ENCODE measurements at regions not wholly inside any gene's neighbourhood (a gene's known extent, or its start where the extent isn't known, plus 50 kb on each side); places are given as distances from the start of the nearest gene placed in this dataset.

GRCh38 chr1:90472775-90473174 lies 244.3 kb downstream of the BARHL2 start:
- ATAC-seq: no peak
- ChIA-PET POLR2A (no interaction called here), CTCF (ENCODE audit: low intra/inter-chr PET ratio, low total read pairs) (no interaction called here)
- intact Hi-C loops (cut with micrococcal nuclease; ENCODE audit: unreplicated experiment): no loop called here
- no peaks in the 10 kb centered on the region for H3K79me2 ChIP-seq (ENCODE audit: insufficient read depth, low read length)
- H3K4me1 ChIP-seq (ENCODE audit: insufficient read depth, low read length): no peaks in the 10 kb centered on the region
- H3K4me3 ChIP-seq (replicated peaks in 1 of 3; ENCODE audit: insufficient read depth in 1 of 3, low read depth in 2 of 3, low read length in 3 of 3): no peak overlapping the region
- no peak overlapping the region for H3K27ac ChIP-seq (ENCODE audit: extremely low read length, insufficient read depth, low read length)
- no peak overlapping the region for H3K9ac ChIP-seq (ENCODE audit: insufficient read depth, low read depth, low read length)
- no peaks in the 10 kb centered on the region for H3K9me3 ChIP-seq (ENCODE audit: low read length)
- no peak for DNase-seq (ENCODE audit: low spot score)
- TF ChIP-seq HMGXB4 (CRISPR knock-in tag; IDR thresholded peaks at IDR 0.05; ENCODE audit: borderline replicate concordance in 1 of 2, low read depth in 1 of 2): no peak
- TF ChIP-seq NFKB2 (CRISPR knock-in tag; IDR thresholded peaks at IDR 0.05; ENCODE audit: borderline replicate concordance): no peak
- no peak for TF ChIP-seq TEAD3 (CRISPR knock-in tag; optimal IDR thresholded peaks at IDR 0.05; ENCODE audit: borderline replicate concordance)
- TF ChIP-seq, protein P1, sequence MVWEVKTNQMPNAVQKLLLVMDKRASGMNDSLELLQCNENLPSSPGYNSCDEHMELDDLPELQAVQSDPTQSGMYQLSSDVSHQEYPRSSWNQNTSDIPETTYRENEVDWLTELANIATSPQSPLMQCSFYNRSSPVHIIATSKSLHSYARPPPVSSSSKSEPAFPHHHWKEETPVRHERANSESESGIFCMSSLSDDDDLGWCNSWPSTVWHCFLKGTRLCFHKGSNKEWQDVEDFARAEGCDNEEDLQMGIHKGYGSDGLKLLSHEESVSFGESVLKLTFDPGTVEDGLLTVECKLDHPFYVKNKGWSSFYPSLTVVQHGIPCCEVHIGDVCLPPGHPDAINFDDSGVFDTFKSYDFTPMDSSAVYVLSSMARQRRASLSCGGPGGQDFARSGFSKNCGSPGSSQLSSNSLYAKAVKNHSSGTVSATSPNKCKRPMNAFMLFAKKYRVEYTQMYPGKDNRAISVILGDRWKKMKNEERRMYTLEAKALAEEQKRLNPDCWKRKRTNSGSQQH (CRISPR knock-in tag; IDR thresholded peaks at IDR 0.05; ENCODE audit: low read depth): no peak
- no peaks in the 10 kb centered on the region for H3K36me3 ChIP-seq (replicated peaks in 1 of 2; ENCODE audit: control insufficient read depth in 1 of 2, insufficient read depth in 2 of 2, low read length in 2 of 2)
- H3K27me3 ChIP-seq (ENCODE audit: control insufficient read depth in 1 of 2, insufficient read depth in 2 of 2, low read length in 2 of 2): no peaks in the 10 kb centered on the region
- H2AFZ ChIP-seq (ENCODE audit: low read length): no peak overlapping the region
- in situ Hi-C loops (cut with HindIII; ENCODE audit: extremely low pct_ligation_motif_present, low pct_unique_long_range_greater_than_20kb): no loop called here
- no peak overlapping the region for H3K4me2 ChIP-seq (ENCODE audit: low read depth, low read length)
- 0% methylated on average over 1 of the region's 1 CpG for WGBS (ENCODE audit: low lambda C conversion rate)
- no peak for FAIRE-seq
- BruUV-seq (replicated peaks): no TSS peak
- H4K20me1 ChIP-seq (ENCODE audit: insufficient read depth, low read length): no peaks in the 10 kb centered on the region

- ChIA-PET POLR2A (no interaction called here), CTCF (ENCODE audit: low intra/inter-chr PET ratio, low total read pairs) (no interaction called here)
- Histone ChIP-seq H3K27ac (ENCODE audit: extremely low read length, insufficient read depth, low read length) (no peak overlapping the region), H3K79me2 (ENCODE audit: insufficient read depth, low read length) (no peaks in the 10 kb centered on the region), H3K4me1 (ENCODE audit: insufficient read depth, low read length) (no peaks in the 10 kb centered on the region), H3K9ac (ENCODE audit: insufficient read depth, low read depth, low read length) (no peak overlapping the region), H3K27me3 (ENCODE audit: control insufficient read depth in 1 of 2, insufficient read depth in 2 of 2, low read length in 2 of 2) (no peaks in the 10 kb centered on the region), H4K20me1 (ENCODE audit: insufficient read depth, low read length) (no peaks in the 10 kb centered on the region), H3K36me3 (replicated peaks in 1 of 2; ENCODE audit: control insufficient read depth in 1 of 2, insufficient read depth in 2 of 2, low read length in 2 of 2) (no peaks in the 10 kb centered on the region), H2AFZ (ENCODE audit: low read length) (no peak overlapping the region), H3K4me2 (ENCODE audit: low read depth, low read length) (no peak overlapping the region), H3K4me3 (replicated peaks in 1 of 3; ENCODE audit: insufficient read depth in 1 of 3, low read depth in 2 of 3, low read length in 3 of 3) (no peak overlapping the region), H3K9me3 (ENCODE audit: low read length) (no peaks in the 10 kb centered on the region)
- no TSS peak for BruUV-seq (replicated peaks)
- FAIRE-seq (no peak), DNase-seq (ENCODE audit: low spot score) (no peak), ATAC-seq (no peak)
- WGBS (ENCODE audit: low lambda C conversion rate): 12% methylated on average over 2 of the region's 2 CpGs
- in situ Hi-C loops (cut with HindIII; ENCODE audit: extremely low pct_ligation_motif_present, low pct_unique_long_range_greater_than_20kb) (no loop called here), intact Hi-C loops (cut with micrococcal nuclease; ENCODE audit: unreplicated experiment) (no loop called here)
- TF ChIP-seq, protein P2, sequence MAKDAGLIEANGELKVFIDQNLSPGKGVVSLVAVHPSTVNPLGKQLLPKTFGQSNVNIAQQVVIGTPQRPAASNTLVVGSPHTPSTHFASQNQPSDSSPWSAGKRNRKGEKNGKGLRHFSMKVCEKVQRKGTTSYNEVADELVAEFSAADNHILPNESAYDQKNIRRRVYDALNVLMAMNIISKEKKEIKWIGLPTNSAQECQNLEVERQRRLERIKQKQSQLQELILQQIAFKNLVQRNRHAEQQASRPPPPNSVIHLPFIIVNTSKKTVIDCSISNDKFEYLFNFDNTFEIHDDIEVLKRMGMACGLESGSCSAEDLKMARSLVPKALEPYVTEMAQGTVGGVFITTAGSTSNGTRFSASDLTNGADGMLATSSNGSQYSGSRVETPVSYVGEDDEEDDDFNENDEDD (CRISPR knock-in tag; IDR thresholded peaks at IDR 0.05; ENCODE audit: borderline replicate concordance): no peak
- TF ChIP-seq MED13 (CRISPR knock-in tag; IDR thresholded peaks at IDR 0.05) (no peak), MYC (CRISPR knock-in tag; IDR thresholded peaks at IDR 0.05; ENCODE audit: borderline replicate concordance) (no peak), ZNF709 (CRISPR knock-in tag; IDR thresholded peaks at IDR 0.05) (no peak)
- TF ChIP-seq, protein P3, sequence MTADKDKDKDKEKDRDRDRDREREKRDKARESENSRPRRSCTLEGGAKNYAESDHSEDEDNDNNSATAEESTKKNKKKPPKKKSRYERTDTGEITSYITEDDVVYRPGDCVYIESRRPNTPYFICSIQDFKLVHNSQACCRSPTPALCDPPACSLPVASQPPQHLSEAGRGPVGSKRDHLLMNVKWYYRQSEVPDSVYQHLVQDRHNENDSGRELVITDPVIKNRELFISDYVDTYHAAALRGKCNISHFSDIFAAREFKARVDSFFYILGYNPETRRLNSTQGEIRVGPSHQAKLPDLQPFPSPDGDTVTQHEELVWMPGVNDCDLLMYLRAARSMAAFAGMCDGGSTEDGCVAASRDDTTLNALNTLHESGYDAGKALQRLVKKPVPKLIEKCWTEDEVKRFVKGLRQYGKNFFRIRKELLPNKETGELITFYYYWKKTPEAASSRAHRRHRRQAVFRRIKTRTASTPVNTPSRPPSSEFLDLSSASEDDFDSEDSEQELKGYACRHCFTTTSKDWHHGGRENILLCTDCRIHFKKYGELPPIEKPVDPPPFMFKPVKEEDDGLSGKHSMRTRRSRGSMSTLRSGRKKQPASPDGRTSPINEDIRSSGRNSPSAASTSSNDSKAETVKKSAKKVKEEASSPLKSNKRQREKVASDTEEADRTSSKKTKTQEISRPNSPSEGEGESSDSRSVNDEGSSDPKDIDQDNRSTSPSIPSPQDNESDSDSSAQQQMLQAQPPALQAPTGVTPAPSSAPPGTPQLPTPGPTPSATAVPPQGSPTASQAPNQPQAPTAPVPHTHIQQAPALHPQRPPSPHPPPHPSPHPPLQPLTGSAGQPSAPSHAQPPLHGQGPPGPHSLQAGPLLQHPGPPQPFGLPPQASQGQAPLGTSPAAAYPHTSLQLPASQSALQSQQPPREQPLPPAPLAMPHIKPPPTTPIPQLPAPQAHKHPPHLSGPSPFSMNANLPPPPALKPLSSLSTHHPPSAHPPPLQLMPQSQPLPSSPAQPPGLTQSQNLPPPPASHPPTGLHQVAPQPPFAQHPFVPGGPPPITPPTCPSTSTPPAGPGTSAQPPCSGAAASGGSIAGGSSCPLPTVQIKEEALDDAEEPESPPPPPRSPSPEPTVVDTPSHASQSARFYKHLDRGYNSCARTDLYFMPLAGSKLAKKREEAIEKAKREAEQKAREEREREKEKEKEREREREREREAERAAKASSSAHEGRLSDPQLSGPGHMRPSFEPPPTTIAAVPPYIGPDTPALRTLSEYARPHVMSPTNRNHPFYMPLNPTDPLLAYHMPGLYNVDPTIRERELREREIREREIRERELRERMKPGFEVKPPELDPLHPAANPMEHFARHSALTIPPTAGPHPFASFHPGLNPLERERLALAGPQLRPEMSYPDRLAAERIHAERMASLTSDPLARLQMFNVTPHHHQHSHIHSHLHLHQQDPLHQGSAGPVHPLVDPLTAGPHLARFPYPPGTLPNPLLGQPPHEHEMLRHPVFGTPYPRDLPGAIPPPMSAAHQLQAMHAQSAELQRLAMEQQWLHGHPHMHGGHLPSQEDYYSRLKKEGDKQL (CRISPR knock-in tag; IDR thresholded peaks at IDR 0.05; ENCODE audit: low read depth): no peak
These were observed 257.5 kb downstream of the BARHL2 start for GRCh38 chr1:90459570-90459969.

All from HepG2 (cell line).